ENCODE measurements at regions not wholly inside any gene's neighbourhood (a gene's known extent, or its start where the extent isn't known, plus 50 kb on each side); places are given as distances from the start of the nearest gene placed in this dataset.

GRCh38 chr2:172256886-172257285, 154.2 kb upstream of the DLX2 start:
- no peak for TF ChIP-seq POLR2A (IDR thresholded peaks at IDR 0.05; ENCODE audit: low read length)
- TF ChIP-seq GATA1 (IDR thresholded peaks at IDR 0.05; ENCODE audit: low read depth, low read length): no peak
